ENCODE measurements at regions not wholly inside any gene's neighbourhood (a gene's known extent, or its start where the extent isn't known, plus 50 kb on each side); places are given as distances from the start of the nearest gene placed in this dataset.

- H3K27me3 ChIP-seq (ENCODE audit: low read depth): no peaks in the 10 kb centered on the region
- no peaks in the 10 kb centered on the region for H3K9me3 ChIP-seq
- no peaks in the 10 kb centered on the region for H3K4me1 ChIP-seq
- in situ Hi-C loops (cut with MboI; ENCODE audit: low sequenced_read_pairs): no loop called here
- no peaks in the 10 kb centered on the region for H3K36me3 ChIP-seq (replicated peaks)
- DNase-seq (ENCODE audit: low spot score in 2 of 2): no peak
- H3K4me3 ChIP-seq: no peak overlapping the region
Observed at GRCh38 chr2:14270036-14270582, 362.4 kb upstream of the LRATD1 start.

GRCh38 chr2:14272396-14273075, 360.0 kb upstream of the LRATD1 start:
- in situ Hi-C loops (cut with MboI; ENCODE audit: low sequenced_read_pairs): no loop called here
- no peak for DNase-seq (ENCODE audit: low spot score in 2 of 2)
- Histone ChIP-seq H3K4me3 (no peak overlapping the region), H3K27me3 (ENCODE audit: low read depth) (no peaks in the 10 kb centered on the region), H3K4me1 (peaks cover 4% of the 10 kb centered on the region; the same call in 1 of the 2 replicates), H3K9me3 (no peaks in the 10 kb centered on the region), H3K36me3 (replicated peaks) (no peaks in the 10 kb centered on the region)

GRCh38 chr2:14273650-14274049, 358.9 kb upstream of the LRATD1 start:
- DNase-seq (ENCODE audit: low spot score in 2 of 2): no peak
- Histone ChIP-seq H3K4me1 (peaks cover 4% of the 10 kb centered on the region; the same call in 1 of the 2 replicates), H3K36me3 (replicated peaks) (no peaks in the 10 kb centered on the region), H3K4me3 (no peak overlapping the region), H3K27me3 (ENCODE audit: low read depth) (no peaks in the 10 kb centered on the region), H3K9me3 (no peaks in the 10 kb centered on the region)
- in situ Hi-C loops (cut with MboI; ENCODE audit: low sequenced_read_pairs): no loop called here

- no peaks in the 10 kb centered on the region for H3K27me3 ChIP-seq (ENCODE audit: low read depth)
- in situ Hi-C loops (cut with MboI; ENCODE audit: low sequenced_read_pairs): no loop called here
- DNase-seq (ENCODE audit: low spot score in 2 of 2): no peak
- H3K9me3 ChIP-seq: no peaks in the 10 kb centered on the region
- H3K4me1 ChIP-seq: no peaks in the 10 kb centered on the region
- no peak overlapping the region for H3K4me3 ChIP-seq
- H3K36me3 ChIP-seq (replicated peaks): no peaks in the 10 kb centered on the region
Observed at GRCh38 chr2:14284244-14284643, 348.3 kb upstream of the LRATD1 start.

GRCh38 chr2:14285812-14286211, 346.7 kb upstream of the LRATD1 start:
- Histone ChIP-seq H3K9me3 (no peaks in the 10 kb centered on the region), H3K4me1 (no peaks in the 10 kb centered on the region), H3K27me3 (ENCODE audit: low read depth) (no peaks in the 10 kb centered on the region), H3K4me3 (no peak overlapping the region), H3K36me3 (replicated peaks) (no peaks in the 10 kb centered on the region)
- in situ Hi-C loops (cut with MboI; ENCODE audit: low sequenced_read_pairs): no loop called here
- no peak for DNase-seq (ENCODE audit: low spot score in 2 of 2)

GRCh38 chr2:14288016-14288415, 344.5 kb upstream of the LRATD1 start:
- DNase-seq (ENCODE audit: low spot score in 2 of 2): no peak
- no peak overlapping the region for H3K4me3 ChIP-seq
- H3K27me3 ChIP-seq (ENCODE audit: low read depth): no peaks in the 10 kb centered on the region
- in situ Hi-C loops (cut with MboI; ENCODE audit: low sequenced_read_pairs): no loop called here
- no peaks in the 10 kb centered on the region for H3K9me3 ChIP-seq
- no peaks in the 10 kb centered on the region for H3K36me3 ChIP-seq (replicated peaks)
- no peaks in the 10 kb centered on the region for H3K4me1 ChIP-seq

- no peak for DNase-seq (ENCODE audit: low spot score in 2 of 2)
- Histone ChIP-seq H3K36me3 (replicated peaks) (no peaks in the 10 kb centered on the region), H3K27me3 (ENCODE audit: low read depth) (no peaks in the 10 kb centered on the region), H3K4me1 (no peaks in the 10 kb centered on the region), H3K4me3 (no peak overlapping the region), H3K9me3 (no peaks in the 10 kb centered on the region)
- in situ Hi-C loops (cut with MboI; ENCODE audit: low sequenced_read_pairs): no loop called here
Observed at GRCh38 chr2:14292964-14293363, 339.6 kb upstream of the LRATD1 start.

- Histone ChIP-seq H3K4me1 (no peaks in the 10 kb centered on the region), H3K4me3 (no peak overlapping the region), H3K9me3 (no peaks in the 10 kb centered on the region), H3K27me3 (ENCODE audit: low read depth) (no peaks in the 10 kb centered on the region), H3K36me3 (replicated peaks) (no peaks in the 10 kb centered on the region)
- in situ Hi-C loops (cut with MboI; ENCODE audit: low sequenced_read_pairs): no loop called here
- DNase-seq (ENCODE audit: low spot score in 2 of 2): no peak
Observed at GRCh38 chr2:14297340-14297739, 335.2 kb upstream of the LRATD1 start.

GRCh38 chr2:14297906-14298305, 334.6 kb upstream of the LRATD1 start:
- Histone ChIP-seq H3K9me3 (no peaks in the 10 kb centered on the region), H3K4me3 (no peak overlapping the region), H3K4me1 (no peaks in the 10 kb centered on the region), H3K36me3 (replicated peaks) (no peaks in the 10 kb centered on the region), H3K27me3 (ENCODE audit: low read depth) (no peaks in the 10 kb centered on the region)
- no peak for DNase-seq (ENCODE audit: low spot score in 2 of 2)
- in situ Hi-C loops (cut with MboI; ENCODE audit: low sequenced_read_pairs): no loop called here

GRCh38 chr2:14301331-14301730, 331.2 kb upstream of the LRATD1 start:
- no peaks in the 10 kb centered on the region for H3K4me1 ChIP-seq
- no peak overlapping the region for H3K4me3 ChIP-seq
- in situ Hi-C loops (cut with MboI; ENCODE audit: low sequenced_read_pairs): no loop called here
- no peaks in the 10 kb centered on the region for H3K9me3 ChIP-seq
- no peaks in the 10 kb centered on the region for H3K27me3 ChIP-seq (ENCODE audit: low read depth)
- DNase-seq (ENCODE audit: low spot score in 2 of 2): no peak
- H3K36me3 ChIP-seq (replicated peaks): no peaks in the 10 kb centered on the region

- DNase-seq (ENCODE audit: low spot score in 2 of 2): no peak
- no peaks in the 10 kb centered on the region for H3K4me1 ChIP-seq
- peaks cover 5% of the 10 kb centered on the region; the same call in 1 of the 2 replicates for H3K27me3 ChIP-seq (ENCODE audit: low read depth)
- H3K4me3 ChIP-seq: no peak overlapping the region
- H3K9me3 ChIP-seq: no peaks in the 10 kb centered on the region
- no peaks in the 10 kb centered on the region for H3K36me3 ChIP-seq (replicated peaks)
- in situ Hi-C loops (cut with MboI; ENCODE audit: low sequenced_read_pairs): no loop called here
Observed at GRCh38 chr2:14303366-14304115, 329.0 kb upstream of the LRATD1 start.

- Histone ChIP-seq H3K36me3 (replicated peaks) (no peaks in the 10 kb centered on the region), H3K9me3 (no peaks in the 10 kb centered on the region), H3K27me3 (ENCODE audit: low read depth) (peaks cover 5% of the 10 kb centered on the region; the same call in 1 of the 2 replicates), H3K4me1 (no peaks in the 10 kb centered on the region), H3K4me3 (no peak overlapping the region)
- in situ Hi-C loops (cut with MboI; ENCODE audit: low sequenced_read_pairs): no loop called here
- DNase-seq (ENCODE audit: low spot score in 2 of 2): no peak
Observed at GRCh38 chr2:14304326-14304725, 328.2 kb upstream of the LRATD1 start.

- in situ Hi-C loops (cut with MboI; ENCODE audit: low sequenced_read_pairs): no loop called here
- DNase-seq (ENCODE audit: low spot score in 2 of 2): no peak
- H3K36me3 ChIP-seq (replicated peaks): no peaks in the 10 kb centered on the region
- H3K4me1 ChIP-seq: no peaks in the 10 kb centered on the region
- H3K27me3 ChIP-seq (ENCODE audit: low read depth): peaks cover 5% of the 10 kb centered on the region; the same call in 1 of the 2 replicates
- H3K4me3 ChIP-seq: no peak overlapping the region
- H3K9me3 ChIP-seq: no peaks in the 10 kb centered on the region; the same call in 1 of the 2 replicates
Observed at GRCh38 chr2:14306268-14306861, 326.2 kb upstream of the LRATD1 start.

GRCh38 chr2:14313341-14313740, 319.2 kb upstream of the LRATD1 start:
- no peaks in the 10 kb centered on the region; the same call in 1 of the 2 replicates for H3K9me3 ChIP-seq
- H3K4me3 ChIP-seq: no peak overlapping the region
- no peaks in the 10 kb centered on the region for H3K27me3 ChIP-seq (ENCODE audit: low read depth)
- in situ Hi-C loops (cut with MboI; ENCODE audit: low sequenced_read_pairs): no loop called here
- DNase-seq (ENCODE audit: low spot score in 2 of 2): peak in 1 of 2 experiments; percentile 4
- H3K4me1 ChIP-seq: peaks cover 12% of the 10 kb centered on the region
- H3K36me3 ChIP-seq (replicated peaks): no peaks in the 10 kb centered on the region

Data from HAP-1 (cell line).